Gastrocnemius medialis (tissue), 4 donors: ENCODE measurements at regions not wholly inside any gene's neighbourhood (a gene's known extent, or its start where the extent isn't known, plus 50 kb on each side); places are given as distances from the start of the nearest gene placed in this dataset.

Source experiments
- CTCF ChIP-seq, 5 experiments: fragments of 450-650 bp in 3 of 5; fragments of 200-600 bp in 2 of 5; sonication (generic) in 2 of 5; IDR thresholded peaks in 4 of 5; conservative IDR thresholded peaks in 1 of 5; 1 replicate in 4 of 5; 2 replicates in 1 of 5; pipeline ENCODE4 v1.5.1; 2016 to 2019; ENCODE audit warnings: antibody characterized with exemption in 5 of 5, mild to moderate bottlenecking in 3 of 5, moderate library complexity in 3 of 5
- POLR2A ChIP-seq, 2 donors: fragments of 450-650 bp; IDR thresholded peaks; one replicate each; pipeline ENCODE4 v1.6.1; 2017; ENCODE audit warnings: antibody characterized with exemption in 2 of 2, mild to moderate bottlenecking in 2 of 2, moderate library complexity in 2 of 2

- no peak for TF ChIP-seq CTCF (IDR thresholded peaks at IDR 0.05 in 4 of 5, conservative IDR thresholded peaks at IDR 0.05 in 1 of 5)
- TF ChIP-seq POLR2A (IDR thresholded peaks at IDR 0.05) = no peak
Observed at GRCh38 chr16:26360867-26361266, 669.1 kb downstream of the HS3ST4 start.
